ENCODE measurements at regions not wholly inside any gene's neighbourhood (a gene's known extent, or its start where the extent isn't known, plus 50 kb on each side); places are given as distances from the start of the nearest gene placed in this dataset.

- H3K4me3 ChIP-seq (ENCODE audit: low read depth, low read length) = no peak overlapping the region
- TF ChIP-seq CTCF (IDR thresholded peaks at IDR 0.05; ENCODE audit: borderline replicate concordance, insufficient read depth, low read depth, low read length) = no peak
Observed at GRCh38 chr10:85544956-85545355, 821.6 kb downstream of the GRID1 start.

- no peak overlapping the region for H3K4me3 ChIP-seq (ENCODE audit: low read depth, low read length)
- TF ChIP-seq CTCF (IDR thresholded peaks at IDR 0.05; ENCODE audit: borderline replicate concordance, insufficient read depth, low read depth, low read length) = no peak
Observed at GRCh38 chr10:85545874-85546273, 820.7 kb downstream of the GRID1 start.

GRCh38 chr10:85547460-85548023, 819.1 kb downstream of the GRID1 start:
- H3K4me3 ChIP-seq (ENCODE audit: low read depth, low read length) = no peak overlapping the region
- no peak for TF ChIP-seq CTCF (IDR thresholded peaks at IDR 0.05; ENCODE audit: borderline replicate concordance, insufficient read depth, low read depth, low read length)

- no peak overlapping the region for H3K4me3 ChIP-seq (ENCODE audit: low read depth, low read length)
- no peak for TF ChIP-seq CTCF (IDR thresholded peaks at IDR 0.05; ENCODE audit: borderline replicate concordance, insufficient read depth, low read depth, low read length)
Observed at GRCh38 chr10:85548034-85548433, 818.6 kb downstream of the GRID1 start.
